ENCODE measurements at regions not wholly inside any gene's neighbourhood (a gene's known extent, or its start where the extent isn't known, plus 50 kb on each side); places are given as distances from the start of the nearest gene placed in this dataset.
"Not testable (repeated sequence)": the region's sequence is repeated elsewhere in the genome, so short reads cannot be mapped to it uniquely, and the experiment has no call there.

- no peak for DNase-seq (ENCODE audit: insufficient read length, low spot score)
- no peak for FAIRE-seq
These were observed 142.5 kb downstream of the LCA5 start for GRCh38 chr6:79394690-79395089.

GRCh38 chr6:79392094-79392493 lies 145.1 kb downstream of the LCA5 start:
- no peak for FAIRE-seq
- no peak for DNase-seq (ENCODE audit: insufficient read length, low spot score)

GRCh38 chr6:79391480-79391879 lies 145.8 kb downstream of the LCA5 start:
- DNase-seq (ENCODE audit: insufficient read length, low spot score) (no peak), FAIRE-seq (no peak)

GRCh38 chr6:79385893-79386292 lies 151.3 kb downstream of the LCA5 start:
- FAIRE-seq (no peak), DNase-seq (ENCODE audit: insufficient read length, low spot score) (no peak)

- FAIRE-seq (no peak), DNase-seq (ENCODE audit: insufficient read length, low spot score) (no peak)
These were observed 150.9 kb upstream of the HMGN3 start for GRCh38 chr6:79385333-79385732.

- DNase-seq (ENCODE audit: insufficient read length, low spot score) (no peak), FAIRE-seq (no peak)
These were observed 150.4 kb upstream of the HMGN3 start for GRCh38 chr6:79384845-79385244.

- no peak for FAIRE-seq
These were observed 144.5 kb upstream of the HMGN3 start for GRCh38 chr6:79378957-79379356.

GRCh38 chr6:79377888-79378348 lies 143.4 kb upstream of the HMGN3 start:
- no peak for DNase-seq (ENCODE audit: insufficient read length, low spot score)
- FAIRE-seq: no peak

More at GRCh38 chr6:79378957-79379356, 144.5 kb upstream of the HMGN3 start:
- no peak for DNase-seq (ENCODE audit: insufficient read length, low spot score)

- DNase-seq (ENCODE audit: insufficient read length, low spot score) (no peak), FAIRE-seq (no peak)
These were observed 142.6 kb upstream of the HMGN3 start for GRCh38 chr6:79377047-79377446.

- FAIRE-seq (no peak), DNase-seq (ENCODE audit: insufficient read length, low spot score) (no peak)
These were observed 141.3 kb upstream of the HMGN3 start for GRCh38 chr6:79375635-79376337.

- DNase-seq (ENCODE audit: insufficient read length, low spot score) (no peak), FAIRE-seq (no peak)
These were observed 139.8 kb upstream of the HMGN3 start for GRCh38 chr6:79374308-79374707.

GRCh38 chr6:79373880-79374279 lies 139.4 kb upstream of the HMGN3 start:
- no peak for DNase-seq (ENCODE audit: insufficient read length, low spot score)
- no peak for FAIRE-seq

GRCh38 chr6:79373246-79373645 lies 138.8 kb upstream of the HMGN3 start:
- no peak for FAIRE-seq
- no peak for DNase-seq (ENCODE audit: insufficient read length, low spot score)

- DNase-seq (ENCODE audit: insufficient read length, low spot score) (no peak), FAIRE-seq (no peak)
These were observed 138.3 kb upstream of the HMGN3 start for GRCh38 chr6:79372757-79373156.

GRCh38 chr6:79369026-79369425 lies 134.5 kb upstream of the HMGN3 start:
- no peak for DNase-seq (ENCODE audit: insufficient read length, low spot score)
- no peak for FAIRE-seq

- DNase-seq (ENCODE audit: insufficient read length, low spot score); FAIRE-seq: not testable (repeated sequence)
These were observed 129.0 kb upstream of the HMGN3 start for GRCh38 chr6:79363441-79363840.

GRCh38 chr6:79361074-79361473 lies 126.6 kb upstream of the HMGN3 start:
- not testable (repeated sequence) for FAIRE-seq; DNase-seq (ENCODE audit: insufficient read length, low spot score)

- DNase-seq (ENCODE audit: insufficient read length, low spot score): no peak
- no peak for FAIRE-seq
These were observed 118.7 kb upstream of the HMGN3 start for GRCh38 chr6:79353226-79353625.

- no peak for FAIRE-seq
These were observed 104.0 kb upstream of the HMGN3 start for GRCh38 chr6:79338493-79338892.

GRCh38 chr6:79335133-79335674 lies 100.7 kb upstream of the HMGN3 start:
- no peak for FAIRE-seq
- DNase-seq (ENCODE audit: insufficient read length, low spot score): no peak

More at GRCh38 chr6:79338493-79338892, 104.0 kb upstream of the HMGN3 start:
- DNase-seq (ENCODE audit: insufficient read length, low spot score): no peak

GRCh38 chr6:79334674-79335073 lies 100.2 kb upstream of the HMGN3 start:
- FAIRE-seq: no peak
- no peak for DNase-seq (ENCODE audit: insufficient read length, low spot score)

- no peak for FAIRE-seq
- no peak for DNase-seq (ENCODE audit: insufficient read length, low spot score)
These were observed 96.2 kb upstream of the HMGN3 start for GRCh38 chr6:79330704-79331103.

Measured in HTR-8/SVneo (cell line).